ENCODE measurements at regions not wholly inside any gene's neighbourhood (a gene's known extent, or its start where the extent isn't known, plus 50 kb on each side); places are given as distances from the start of the nearest gene placed in this dataset.
A peak's percentile ranks its signal among the peaks of the same experiment; 100 is the strongest.

DNA sequence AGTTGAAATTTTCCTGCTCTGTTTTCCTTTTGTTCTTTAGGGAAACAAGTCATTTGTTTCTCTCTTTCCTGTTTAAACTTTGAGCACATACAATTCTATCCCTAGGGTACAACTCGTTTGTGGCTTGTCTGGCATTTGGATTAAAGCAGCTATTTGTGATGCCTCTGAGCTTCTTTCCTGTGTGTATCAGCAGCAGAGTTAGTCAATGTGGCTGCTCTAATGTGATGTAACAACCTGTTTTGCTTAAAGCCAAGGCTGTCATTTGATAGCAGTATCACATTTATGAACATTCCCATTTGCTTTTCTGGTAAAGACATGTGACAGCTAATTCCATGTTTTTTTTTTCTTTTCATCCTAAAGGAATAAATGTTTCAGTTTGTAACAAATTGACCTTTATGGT lies 314.3 kb upstream of the CHD1 start:
- no TSS peak for BruUV-seq (replicated peaks)
- TF ChIP-seq CTCF (IDR thresholded peaks at IDR 0.05; ENCODE audit: unreplicated experiment): no peak
- no peak overlapping the region for H3K4me3 Mint-ChIP-seq (ENCODE audit: low read depth, unreplicated experiment)
- intact Hi-C loops (cut with micrococcal nuclease; ENCODE audit: unreplicated experiment): no loop called here
- CTCF ChIA-PET: interaction anchor here (0.7 kb wide), 2 partner anchors 301 to 1600 kb away, joined by 3 read pairs; no protein-coding TSS in a partner anchor
- H3K27me3 Mint-ChIP-seq (ENCODE audit: unreplicated experiment): no peaks in the 10 kb centered on the region
- H3K9me3 Mint-ChIP-seq (ENCODE audit: low read depth, unreplicated experiment): no peaks in the 10 kb centered on the region
- DNase-seq: no peak
- no peaks in the 10 kb centered on the region for H3K4me1 Mint-ChIP-seq (ENCODE audit: low read depth, unreplicated experiment)
- no peak overlapping the region for H3K27ac Mint-ChIP-seq (ENCODE audit: unreplicated experiment)
- H3K36me3 Mint-ChIP-seq (ENCODE audit: insufficient read depth, unreplicated experiment): no peaks in the 10 kb centered on the region

DNA sequence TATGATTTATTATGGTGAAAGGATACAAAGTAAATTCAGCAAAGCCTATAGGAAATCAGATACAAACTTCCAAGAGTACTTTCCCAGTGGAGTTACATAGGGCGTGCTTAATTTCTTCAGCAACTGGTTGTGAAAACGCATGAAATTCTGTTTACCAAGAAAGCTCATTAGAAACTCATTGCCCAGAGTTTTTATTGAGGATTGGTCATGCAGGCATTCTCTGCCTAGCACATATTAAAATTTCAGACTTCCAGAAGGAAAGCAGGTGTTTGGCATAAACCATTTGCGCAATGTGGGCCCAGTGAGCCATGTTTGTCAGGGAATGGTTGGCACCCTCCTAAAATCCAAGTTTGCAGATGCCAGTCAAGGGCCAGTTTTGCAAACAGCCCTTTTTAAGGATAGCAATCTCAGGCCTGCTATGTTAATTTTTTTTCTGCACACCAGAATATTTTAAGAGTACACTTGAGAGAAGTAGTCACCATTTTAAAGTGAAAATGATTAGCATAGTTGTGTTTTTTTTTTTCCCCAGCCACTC lies 311.1 kb upstream of the CHD1 start:
- no peaks in the 10 kb centered on the region for H3K9me3 Mint-ChIP-seq (ENCODE audit: low read depth, unreplicated experiment)
- intact Hi-C loops (cut with micrococcal nuclease; ENCODE audit: unreplicated experiment): no loop called here
- CTCF ChIA-PET: interaction anchor here (0.5 kb wide), 1 partner anchor 306 kb away, joined by 4 read pairs; no protein-coding TSS in a partner anchor
- DNase-seq: no peak
- no TSS peak for BruUV-seq (replicated peaks)
- H3K36me3 Mint-ChIP-seq (ENCODE audit: insufficient read depth, unreplicated experiment): no peaks in the 10 kb centered on the region
- H3K27me3 Mint-ChIP-seq (ENCODE audit: unreplicated experiment): no peaks in the 10 kb centered on the region
- TF ChIP-seq CTCF (IDR thresholded peaks at IDR 0.05; ENCODE audit: unreplicated experiment): no peak
- no peak overlapping the region for H3K27ac Mint-ChIP-seq (ENCODE audit: unreplicated experiment)
- H3K4me3 Mint-ChIP-seq (ENCODE audit: low read depth, unreplicated experiment): no peak overlapping the region
- H3K4me1 Mint-ChIP-seq (ENCODE audit: low read depth, unreplicated experiment): no peaks in the 10 kb centered on the region

- H3K9me3 Mint-ChIP-seq (ENCODE audit: low read depth, unreplicated experiment): no peaks in the 10 kb centered on the region
- no peak for TF ChIP-seq CTCF (IDR thresholded peaks at IDR 0.05; ENCODE audit: unreplicated experiment)
- H3K4me3 Mint-ChIP-seq (ENCODE audit: low read depth, unreplicated experiment): no peak overlapping the region
- intact Hi-C loops (cut with micrococcal nuclease; ENCODE audit: unreplicated experiment): no loop called here
- no peaks in the 10 kb centered on the region for H3K27me3 Mint-ChIP-seq (ENCODE audit: unreplicated experiment)
- no TSS peak for BruUV-seq (replicated peaks)
- H3K4me1 Mint-ChIP-seq (ENCODE audit: low read depth, unreplicated experiment): peaks cover 9% of the 10 kb centered on the region
- no peaks in the 10 kb centered on the region for H3K36me3 Mint-ChIP-seq (ENCODE audit: insufficient read depth, unreplicated experiment)
- DNase-seq: no peak
- CTCF ChIA-PET: no interaction called here
- H3K27ac Mint-ChIP-seq (ENCODE audit: unreplicated experiment): no peak overlapping the region
These were observed 262.5 kb upstream of the CHD1 start for GRCh38 chr5:99191206-99191745.

GRCh38 chr5:99187611-99188010 lies 258.8 kb upstream of the CHD1 start:
- no TSS peak for BruUV-seq (replicated peaks)
- H3K27me3 Mint-ChIP-seq (ENCODE audit: unreplicated experiment): peaks cover 16% of the 10 kb centered on the region
- intact Hi-C loops (cut with micrococcal nuclease; ENCODE audit: unreplicated experiment): no loop called here
- no peak for TF ChIP-seq CTCF (IDR thresholded peaks at IDR 0.05; ENCODE audit: unreplicated experiment)
- CTCF ChIA-PET: no interaction called here
- no peaks in the 10 kb centered on the region for H3K9me3 Mint-ChIP-seq (ENCODE audit: low read depth, unreplicated experiment)
- peaks cover 9% of the 10 kb centered on the region for H3K4me1 Mint-ChIP-seq (ENCODE audit: low read depth, unreplicated experiment)
- no peak overlapping the region for H3K4me3 Mint-ChIP-seq (ENCODE audit: low read depth, unreplicated experiment)
- DNase-seq: peak; percentile 3
- H3K27ac Mint-ChIP-seq (ENCODE audit: unreplicated experiment): no peak overlapping the region
- no peaks in the 10 kb centered on the region for H3K36me3 Mint-ChIP-seq (ENCODE audit: insufficient read depth, unreplicated experiment)
